ENCODE measurements at regions not wholly inside any gene's neighbourhood (a gene's known extent, or its start where the extent isn't known, plus 50 kb on each side); places are given as distances from the start of the nearest gene placed in this dataset.

GRCh38 chr1:87506147-87506546 lies 177.5 kb downstream of the LMO4 start:
- DNase-seq (ENCODE audit: insufficient read length, low spot score) (no peak), FAIRE-seq (no peak)

GRCh38 chr1:87508247-87508787 lies 179.6 kb downstream of the LMO4 start:
- DNase-seq (ENCODE audit: insufficient read length, low spot score), result no peak
- no peak for FAIRE-seq

- DNase-seq (ENCODE audit: insufficient read length, low spot score) (no peak), FAIRE-seq (no peak)
Measured at GRCh38 chr1:87510540-87510939, 181.9 kb downstream of the LMO4 start.

- DNase-seq (ENCODE audit: insufficient read length, low spot score), result no peak
- FAIRE-seq, result no peak
Measured at GRCh38 chr1:87511449-87511848, 182.8 kb downstream of the LMO4 start.

- FAIRE-seq (no peak), DNase-seq (ENCODE audit: insufficient read length, low spot score) (no peak)
Measured at GRCh38 chr1:87512431-87512830, 183.8 kb downstream of the LMO4 start.

- no peak for DNase-seq (ENCODE audit: insufficient read length, low spot score)
- FAIRE-seq, result no peak
Measured at GRCh38 chr1:87513255-87513654, 184.6 kb downstream of the LMO4 start.

DNA sequence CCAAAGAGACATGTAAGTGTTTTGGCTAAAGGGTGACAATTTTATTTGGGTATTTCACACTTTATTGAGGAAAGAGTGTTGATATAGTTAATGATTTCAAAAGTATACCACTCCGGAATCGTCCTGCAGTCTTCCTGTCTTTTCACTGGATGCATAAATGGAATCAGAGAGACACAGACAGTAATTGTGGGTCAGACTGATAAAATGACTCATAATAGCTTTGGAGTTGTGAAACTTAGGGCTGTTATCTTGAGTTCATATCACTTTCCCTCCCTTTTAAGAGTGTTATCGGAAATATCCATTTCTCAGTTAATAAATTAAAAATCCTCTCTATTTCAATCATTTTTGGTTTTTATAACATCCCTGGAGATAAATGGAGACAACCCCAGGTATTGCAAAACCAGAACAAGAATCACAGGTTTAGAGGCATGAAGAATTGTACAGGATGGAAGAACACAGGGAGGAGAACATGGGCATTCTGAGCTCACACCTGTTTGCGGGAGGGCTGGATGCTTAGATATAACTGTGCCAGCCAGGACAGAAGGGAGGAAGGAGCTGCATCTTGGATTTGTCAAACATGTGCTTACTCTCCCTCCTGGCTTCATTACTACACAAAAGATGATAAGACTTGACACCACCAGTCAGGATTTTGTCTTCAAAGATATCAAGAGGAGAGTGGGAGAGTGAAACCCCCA lies 185.4 kb downstream of the LMO4 start:
- DNase-seq (ENCODE audit: insufficient read length, low spot score) (no peak), FAIRE-seq (no peak)

DNA sequence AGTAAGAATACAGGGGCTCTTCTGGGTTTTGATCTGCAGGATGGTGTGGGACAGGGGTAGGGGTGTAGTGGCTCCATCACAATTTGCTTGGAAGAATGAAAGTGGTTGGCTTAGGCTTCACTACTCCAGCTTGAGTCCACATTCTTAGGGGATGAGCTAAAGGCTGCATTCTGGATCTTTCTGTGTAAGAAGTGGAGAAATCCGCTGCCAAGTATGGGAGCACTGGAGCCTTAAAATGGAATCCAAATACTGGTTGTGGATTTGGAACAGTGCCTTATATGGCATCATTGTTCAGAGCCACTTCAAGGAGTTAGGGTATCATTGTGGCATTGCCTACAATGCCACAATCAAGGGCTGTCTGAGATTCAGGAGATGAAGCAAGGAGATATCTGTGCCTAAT lies 187.1 kb downstream of the LMO4 start:
- DNase-seq (ENCODE audit: insufficient read length, low spot score) (no peak), FAIRE-seq (no peak)

DNA sequence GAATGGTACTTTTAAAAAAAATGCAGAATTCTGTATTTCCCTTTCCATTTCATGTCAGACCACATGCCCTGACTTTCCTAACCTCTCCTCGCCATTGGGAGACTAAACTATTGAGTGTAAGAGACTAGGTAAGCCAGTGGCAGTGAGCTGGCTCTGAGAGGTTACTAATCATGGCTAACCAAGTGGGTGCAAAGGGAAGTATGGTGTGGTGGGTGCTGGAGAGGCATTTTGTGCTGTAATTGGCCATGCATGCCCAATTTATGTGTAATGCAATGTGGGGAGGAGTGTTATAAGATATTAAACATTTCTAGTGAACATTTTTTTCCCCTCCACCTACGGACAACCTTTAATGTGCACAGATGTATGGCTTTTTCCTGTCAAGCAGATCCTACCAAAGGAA lies 190.1 kb downstream of the LMO4 start:
- DNase-seq (ENCODE audit: insufficient read length, low spot score) (no peak), FAIRE-seq (no peak)

DNA sequence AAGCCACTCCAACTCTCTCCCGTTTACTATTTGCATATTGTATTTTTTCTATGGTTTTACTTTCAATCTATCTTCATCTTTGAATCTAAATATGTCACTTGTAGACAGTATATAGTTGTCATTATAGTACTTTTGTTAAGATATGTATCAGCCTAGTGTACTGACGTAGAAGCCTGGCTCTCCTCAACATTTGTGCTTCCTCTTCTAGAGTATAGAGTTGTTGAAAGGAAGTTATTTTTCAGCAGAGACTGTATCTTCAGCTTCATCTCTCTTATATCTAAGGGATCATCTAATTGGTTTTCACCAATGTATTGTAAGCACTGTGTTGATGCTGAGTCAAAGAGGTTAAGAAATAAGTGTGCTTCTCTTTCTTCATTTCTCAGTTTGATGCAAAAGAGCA lies 192.8 kb downstream of the LMO4 start:
- FAIRE-seq (no peak), DNase-seq (ENCODE audit: insufficient read length, low spot score) (no peak)

GRCh38 chr1:87523466-87523865 lies 194.8 kb downstream of the LMO4 start:
- FAIRE-seq (no peak), DNase-seq (ENCODE audit: insufficient read length, low spot score) (no peak)

- FAIRE-seq, result no peak
- no peak for DNase-seq (ENCODE audit: insufficient read length, low spot score)
Measured at GRCh38 chr1:87524021-87524754, 195.5 kb downstream of the LMO4 start.

DNA sequence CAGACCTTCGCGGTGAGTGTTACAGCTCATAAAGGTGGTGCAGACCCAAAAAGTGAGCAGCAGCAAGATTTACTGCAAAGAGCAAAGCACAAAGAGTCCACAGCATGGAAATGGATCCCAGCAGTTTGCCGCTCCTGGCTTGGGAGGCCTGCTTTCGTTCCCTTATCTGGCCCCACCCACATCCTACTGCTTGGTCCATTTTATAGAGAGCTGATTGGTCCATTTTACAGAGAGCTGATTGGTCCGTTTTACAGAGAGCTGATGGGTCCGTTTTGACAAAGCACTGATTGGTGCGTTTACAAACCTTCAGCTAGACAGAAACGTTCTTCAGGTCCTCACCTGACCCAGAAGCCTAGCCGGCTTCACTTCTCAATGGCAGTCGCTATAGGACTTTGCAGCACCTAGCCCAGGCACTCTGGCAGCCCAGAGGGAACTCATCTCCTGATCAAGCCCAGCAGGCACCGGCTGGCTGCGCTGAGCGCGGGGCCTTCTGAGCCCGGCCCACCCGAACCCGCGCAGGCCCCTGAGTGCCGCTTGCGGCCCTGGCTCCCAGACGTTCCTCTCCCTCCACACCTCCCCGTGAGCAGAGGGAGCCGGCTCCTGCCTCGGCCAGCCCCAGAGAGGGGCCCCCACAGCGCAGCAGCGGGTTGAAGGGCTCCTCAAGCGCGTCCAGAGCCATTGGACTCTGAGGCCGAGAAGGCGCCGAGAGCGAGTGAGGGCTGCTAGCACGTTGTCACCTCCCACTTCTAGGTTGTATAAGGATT lies 200.3 kb downstream of the LMO4 start:
- FAIRE-seq, result no peak
- no peak for DNase-seq (ENCODE audit: insufficient read length, low spot score)

GRCh38 chr1:87530042-87530807 lies 201.5 kb downstream of the LMO4 start:
- DNase-seq (ENCODE audit: insufficient read length, low spot score) (no peak), FAIRE-seq (no peak)

DNA sequence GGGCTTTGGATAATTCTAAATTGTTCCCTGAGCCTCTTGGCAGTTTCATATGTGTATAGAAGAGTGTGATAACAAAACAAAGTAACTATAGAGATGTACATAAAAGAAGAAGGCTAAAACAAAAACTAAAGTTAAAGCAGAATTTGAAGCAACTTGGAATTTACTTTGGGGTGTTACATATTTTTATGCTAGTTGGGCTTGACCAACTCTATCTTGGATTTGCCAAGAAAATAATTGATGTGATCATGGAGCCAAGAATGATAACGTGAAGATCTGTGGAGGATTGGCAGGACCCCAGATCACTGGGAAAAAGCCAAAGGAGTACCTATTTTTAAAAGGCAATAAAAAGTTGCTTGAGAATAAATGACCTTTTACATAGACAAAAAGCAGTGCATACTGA lies 206.9 kb downstream of the LMO4 start:
- DNase-seq (ENCODE audit: insufficient read length, low spot score), result no peak
- no peak for FAIRE-seq

DNA sequence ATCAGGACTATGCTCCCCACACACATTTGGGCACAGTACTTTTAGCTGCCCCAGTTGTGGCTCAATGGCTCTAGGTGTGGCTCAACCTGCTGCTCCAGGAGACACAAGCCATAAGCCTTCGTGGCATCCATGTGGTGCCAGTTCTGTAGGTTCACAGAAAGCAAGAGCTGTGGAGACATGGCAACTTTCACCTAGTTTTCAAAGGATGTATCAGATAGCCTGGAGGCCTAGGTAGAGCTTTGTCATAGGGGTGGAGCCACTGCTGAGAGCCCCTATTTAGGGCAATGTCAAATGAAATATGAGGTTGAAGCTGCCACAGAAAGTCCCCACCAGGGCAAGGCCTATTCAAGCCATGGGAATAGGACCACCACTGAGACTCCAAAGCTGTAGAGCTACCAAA lies 210.5 kb downstream of the LMO4 start:
- DNase-seq (ENCODE audit: insufficient read length, low spot score) (no peak), FAIRE-seq (no peak)

GRCh38 chr1:87542697-87543096 lies 214.0 kb downstream of the LMO4 start:
- no peak for DNase-seq (ENCODE audit: insufficient read length, low spot score)
- FAIRE-seq, result no peak

GRCh38 chr1:87549738-87550137 lies 221.1 kb downstream of the LMO4 start:
- DNase-seq (ENCODE audit: insufficient read length, low spot score) (no peak), FAIRE-seq (no peak)

GRCh38 chr1:87553511-87553910 lies 224.8 kb downstream of the LMO4 start:
- FAIRE-seq (no peak), DNase-seq (ENCODE audit: insufficient read length, low spot score) (no peak)

DNA sequence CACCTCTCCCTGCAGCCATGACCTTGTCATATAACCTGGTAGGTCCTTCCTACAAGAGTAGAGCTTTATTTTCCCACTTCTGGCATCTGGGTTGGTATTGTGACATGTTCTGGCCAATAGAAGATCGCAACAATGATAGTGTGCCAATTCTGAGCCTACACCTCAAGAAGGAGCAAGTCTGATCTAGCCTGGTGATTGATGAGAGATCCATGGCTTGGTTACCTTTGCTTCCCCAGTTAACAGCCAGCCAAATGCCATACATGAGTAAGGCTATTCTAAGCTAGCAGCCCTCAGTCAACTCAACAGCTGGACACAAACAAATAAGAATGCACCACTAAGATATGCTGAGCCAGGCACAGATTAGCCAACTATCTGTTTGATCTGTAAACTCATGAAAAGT lies 226.7 kb downstream of the LMO4 start:
- FAIRE-seq (no peak), DNase-seq (ENCODE audit: insufficient read length, low spot score) (no peak)

GRCh38 chr1:87556326-87556725 lies 227.6 kb downstream of the LMO4 start:
- DNase-seq (ENCODE audit: insufficient read length, low spot score), result no peak
- FAIRE-seq, result no peak

All from HTR-8/SVneo (cell line).